GM10248 (cell line): ENCODE measurements at regions not wholly inside any gene's neighbourhood (a gene's known extent, or its start where the extent isn't known, plus 50 kb on each side); places are given as distances from the start of the nearest gene placed in this dataset.

Experiments used
- CTCF ChIA-PET: fragments of 300-600 bp; sonication (Branson Sonifier 250); formaldehyde crosslinking; extraction: SDS; loops from one replicate; lab custom pipeline; 2021; ENCODE audit warnings: antibody characterized with exemption; lab: Yijun Ruan, JAX
- POLR2A ChIA-PET: fragments of 350-650 bp; sonication (Branson Sonifier 250); formaldehyde crosslinking; extraction: SDS; loops from one replicate; lab custom pipeline; 2020; ENCODE audit warnings: antibody characterized with exemption; lab: Yijun Ruan, JAX
- DNase-seq: peaks from one replicate; pipeline ENCODE4 v3.0.0; 2012; ENCODE audit errors: extremely low spot score
- TF ChIP-seq, protein P1 (sequence below): IDR thresholded peaks from 2 replicates; pipeline ENCODE4 v1.5.1; 2012; ENCODE audit warnings: mild to moderate bottlenecking, low read depth; ENCODE audit errors: extremely low read depth, missing control alignments, control extremely low read depth

- TF ChIP-seq, protein P1, sequence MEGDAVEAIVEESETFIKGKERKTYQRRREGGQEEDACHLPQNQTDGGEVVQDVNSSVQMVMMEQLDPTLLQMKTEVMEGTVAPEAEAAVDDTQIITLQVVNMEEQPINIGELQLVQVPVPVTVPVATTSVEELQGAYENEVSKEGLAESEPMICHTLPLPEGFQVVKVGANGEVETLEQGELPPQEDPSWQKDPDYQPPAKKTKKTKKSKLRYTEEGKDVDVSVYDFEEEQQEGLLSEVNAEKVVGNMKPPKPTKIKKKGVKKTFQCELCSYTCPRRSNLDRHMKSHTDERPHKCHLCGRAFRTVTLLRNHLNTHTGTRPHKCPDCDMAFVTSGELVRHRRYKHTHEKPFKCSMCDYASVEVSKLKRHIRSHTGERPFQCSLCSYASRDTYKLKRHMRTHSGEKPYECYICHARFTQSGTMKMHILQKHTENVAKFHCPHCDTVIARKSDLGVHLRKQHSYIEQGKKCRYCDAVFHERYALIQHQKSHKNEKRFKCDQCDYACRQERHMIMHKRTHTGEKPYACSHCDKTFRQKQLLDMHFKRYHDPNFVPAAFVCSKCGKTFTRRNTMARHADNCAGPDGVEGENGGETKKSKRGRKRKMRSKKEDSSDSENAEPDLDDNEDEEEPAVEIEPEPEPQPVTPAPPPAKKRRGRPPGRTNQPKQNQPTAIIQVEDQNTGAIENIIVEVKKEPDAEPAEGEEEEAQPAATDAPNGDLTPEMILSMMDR = no peak
- no peak for DNase-seq
- CTCF ChIA-PET = interaction anchor here (1.7 to 1.9 kb wide), 2 partner anchors 505 to 515 kb away, joined by 5 to 11 read pairs; no protein-coding TSS in a partner anchor
- POLR2A ChIA-PET = no interaction called here
Observed at GRCh38 chr9:90107726-90108655, 503.2 kb downstream of the GADD45G start.

DNA sequence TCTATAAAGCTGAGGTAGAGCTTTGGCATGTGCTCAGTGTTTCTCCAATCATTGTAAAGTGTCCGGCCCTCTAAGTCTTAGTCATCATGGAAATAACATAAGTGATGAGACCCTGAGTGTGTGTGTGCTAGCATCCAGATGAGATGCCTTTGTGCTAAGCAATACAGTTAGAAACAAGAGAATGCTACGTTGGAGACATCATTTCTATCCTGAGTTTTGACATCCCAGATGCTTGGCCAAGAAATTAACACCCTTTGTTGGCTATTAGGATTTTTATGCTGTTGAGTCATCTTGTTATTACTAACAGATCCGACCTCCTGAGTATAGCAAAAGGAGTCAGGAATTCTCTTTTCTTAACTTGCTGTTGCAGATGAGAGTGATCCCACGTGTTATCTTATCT lies 508.0 kb downstream of the GADD45G start:
- ChIA-PET CTCF (no interaction called here), POLR2A (no interaction called here)
- TF ChIP-seq, protein P1 = no peak
- DNase-seq = no peak

DNA sequence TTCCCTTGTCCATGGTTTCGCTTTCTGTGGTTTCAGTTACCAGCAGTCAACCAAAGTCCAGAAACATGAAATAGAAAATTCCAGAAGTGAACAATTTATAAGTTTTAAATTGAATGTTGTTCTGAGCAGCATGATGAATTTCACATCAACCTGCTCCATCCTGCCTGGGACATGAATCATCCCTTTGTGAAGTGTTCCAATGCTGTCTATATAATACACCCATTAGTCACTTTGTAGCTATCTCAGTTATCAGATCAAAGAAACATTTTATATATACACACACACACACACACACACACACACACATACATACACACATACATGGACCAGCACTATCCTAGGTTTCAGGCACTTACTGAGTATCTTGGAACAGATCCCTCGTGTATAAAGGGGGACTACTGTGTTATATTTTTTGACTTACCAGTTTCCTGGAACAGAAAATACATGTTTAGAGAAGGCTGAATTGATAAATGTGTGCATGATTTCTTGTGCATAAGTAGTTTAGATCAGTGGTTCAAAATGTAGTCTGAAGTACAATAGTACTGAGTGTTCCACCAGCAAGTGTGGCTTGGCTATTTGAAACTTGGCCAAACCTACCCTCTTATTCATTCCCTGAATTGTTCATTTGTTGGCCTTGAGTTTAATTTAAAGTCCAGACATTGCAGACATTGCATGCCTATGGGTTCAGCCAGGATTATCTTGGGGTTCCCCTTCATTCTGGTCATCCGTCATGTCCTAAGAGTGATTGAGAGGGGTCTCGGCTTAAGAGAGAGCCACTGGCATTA lies 510.0 kb downstream of the GADD45G start:
- CTCF ChIA-PET = interaction anchor here (1.0 to 1.1 kb wide), 2 partner anchors 27 to 517 kb away, joined by 3 read pairs; no protein-coding TSS in a partner anchor
- POLR2A ChIA-PET = no interaction called here
- no peak for DNase-seq

GRCh38 chr9:90121762-90122161 lies 517.0 kb downstream of the GADD45G start:
- no peak for DNase-seq
- POLR2A ChIA-PET = no interaction called here
- TF ChIP-seq, protein P1 = no peak
- CTCF ChIA-PET = interaction anchor here (1.4 to 3.1 kb wide), 3 partner anchors 85 to 528 kb away, joined by 3 to 12 read pairs (median 4); no protein-coding TSS in a partner anchor

More for the DNA sequence above, 510.0 kb downstream of the GADD45G start:
- TF ChIP-seq, protein P1 = no peak

DNA sequence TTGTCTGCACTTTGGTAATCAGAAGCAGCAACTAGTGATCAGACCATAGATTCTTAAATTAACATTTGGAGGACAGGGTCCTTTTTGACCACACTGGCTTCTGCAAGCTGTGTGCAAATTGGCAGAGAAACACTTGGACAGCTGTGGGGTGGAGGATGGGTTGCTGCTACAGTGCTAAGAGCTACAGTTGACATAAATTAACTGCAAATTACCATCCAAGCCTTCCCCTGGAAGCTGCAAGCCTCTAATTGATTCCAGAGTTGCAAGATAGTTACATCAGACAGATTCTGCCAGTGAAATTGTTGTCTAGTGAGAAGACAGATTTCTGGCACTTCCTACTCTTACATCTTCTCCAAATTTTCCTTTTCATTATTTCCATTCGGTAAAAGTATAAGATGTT lies 517.7 kb downstream of the DIRAS2 start:
- TF ChIP-seq, protein P1 = no peak
- ChIA-PET POLR2A (no interaction called here), CTCF (no interaction called here)
- DNase-seq = no peak

- ChIA-PET POLR2A (no interaction called here), CTCF (interaction anchor here (1.0 kb wide), 1 partner anchor 15 kb away, joined by 5 read pairs; no protein-coding TSS in a partner anchor)
- TF ChIP-seq, protein P1 = no peak
- DNase-seq = no peak
Observed at GRCh38 chr9:90127923-90128322, 514.7 kb downstream of the DIRAS2 start.
